GM23338 (cell line): ENCODE measurements at regions not wholly inside any gene's neighbourhood (a gene's known extent, or its start where the extent isn't known, plus 50 kb on each side); places are given as distances from the start of the nearest gene placed in this dataset.

Experiments
- ATAC-seq: fragments of 200-7000 bp; cut with Tn5 transposase; 3 replicates; pipeline ENCODE4 v1.9.1; 2020
- DNase-seq: peaks from one replicate; pipeline ENCODE4 v3.0.0-alpha.2; 2015; ENCODE audit warnings: low spot score
- H2AFZ ChIP-seq: fragments of 200-600 bp; sonication (generic); 2 replicates; pipeline ENCODE4 v1.8.0; 2016; ENCODE audit warnings: antibody characterized with exemption, mild to moderate bottlenecking, moderate library complexity
- H3F3A ChIP-seq: fragments of 200-600 bp; sonication (generic); replicated peaks from 2 replicates; pipeline ENCODE4 v1.8.0; 2017; ENCODE audit warnings: antibody characterized with exemption, mixed run types, low read depth
- H3K27ac ChIP-seq: fragments of 200-600 bp; sonication (generic); 2 replicates; pipeline ENCODE4 v1.6.1; 2016; ENCODE audit warnings: low read depth
- H3K27me3 ChIP-seq: fragments of 200-600 bp; sonication (generic); 2 replicates; pipeline ENCODE4 v1.8.0; 2016; ENCODE audit warnings: mild to moderate bottlenecking, mixed run types, moderate library complexity; ENCODE audit not compliant: insufficient read depth
- H3K36me3 ChIP-seq: fragments of 200-600 bp; sonication (generic); 2 replicates; pipeline ENCODE4 v1.8.0; 2016; ENCODE audit warnings: mild to moderate bottlenecking; ENCODE audit not compliant: insufficient read depth
- H3K4me1 ChIP-seq: fragments of 200-600 bp; sonication (generic); 2 replicates; pipeline ENCODE4 v1.8.0; 2016; ENCODE audit warnings: mild to moderate bottlenecking, moderate library complexity; ENCODE audit not compliant: insufficient read depth
- H3K4me2 ChIP-seq: fragments of 200-600 bp; sonication (generic); 2 replicates; pipeline ENCODE4 v1.7.1; 2017; ENCODE audit warnings: mixed run types
- H3K4me3 ChIP-seq: fragments of 200-600 bp; sonication (generic); 2 replicates; pipeline ENCODE4 v1.6.1; 2016; ENCODE audit warnings: mixed run types
- H3K79me2 ChIP-seq: fragments of 200-600 bp; sonication (generic); replicated peaks from 2 replicates; pipeline ENCODE4 v1.8.0; 2017; ENCODE audit warnings: mild to moderate bottlenecking; ENCODE audit not compliant: insufficient read depth
- H3K9me2 ChIP-seq: fragments of 200-600 bp; sonication (generic); 2 replicates; pipeline ENCODE4 v1.8.0; 2017; ENCODE audit not compliant: insufficient read depth
- H4K20me1 ChIP-seq: fragments of 200-600 bp; sonication (generic); replicated peaks from 2 replicates; pipeline ENCODE4 v1.8.0; 2017; ENCODE audit warnings: mild to moderate bottlenecking; ENCODE audit not compliant: insufficient read depth
- H3K27ac Mint-ChIP-seq: 2 replicates; pipeline ENCODE4 v1.8.0; 2020; ENCODE audit warnings: inconsistent platforms, mild to moderate bottlenecking, moderate library complexity, mixed read lengths
- H3K27me3 Mint-ChIP-seq: 3 replicates; pipeline ENCODE4 v1.8.0; 2022; ENCODE audit warnings: low read depth, mild to moderate bottlenecking, moderate library complexity, mixed read lengths, inconsistent platforms; ENCODE audit not compliant: insufficient read depth, poor library complexity
- H3K36me3 Mint-ChIP-seq: 3 replicates; pipeline ENCODE4 v1.8.0; 2021; ENCODE audit warnings: low read depth, mild to moderate bottlenecking, inconsistent platforms, moderate library complexity, mixed read lengths
- H3K4me1 Mint-ChIP-seq: 3 replicates; pipeline ENCODE4 v1.8.0; 2020; ENCODE audit warnings: mild to moderate bottlenecking, inconsistent platforms, mixed read lengths
- H3K4me3 Mint-ChIP-seq: 3 replicates; pipeline ENCODE4 v1.8.0; 2021; ENCODE audit warnings: moderate library complexity, mild to moderate bottlenecking, inconsistent platforms, mixed read lengths
- H3K9me3 Mint-ChIP-seq: 3 replicates; pipeline ENCODE4 v1.8.0; 2020; ENCODE audit warnings: moderate library complexity, mild to moderate bottlenecking, inconsistent platforms, mixed read lengths
- CREB1 ChIP-seq: fragments of 250-450 bp; sonication (Bioruptor Pico); IDR thresholded peaks from 2 replicates; pipeline ENCODE4 v1.5.0; 2020; ENCODE audit warnings: low read depth, mild to moderate bottlenecking, moderate library complexity
- ETS1 ChIP-seq: IDR thresholded peaks from 2 replicates; pipeline ENCODE4 v1.6.1; 2016; ENCODE audit warnings: antibody characterized with exemption
- EZH2phosphoT487 ChIP-seq: fragments of 200-600 bp; sonication (generic); IDR thresholded peaks from one replicate; pipeline ENCODE4 v1.8.1; 2018; ENCODE audit warnings: antibody characterized with exemption; ENCODE audit not compliant: unreplicated experiment
- JUNB ChIP-seq: IDR thresholded peaks from one replicate; pipeline ENCODE4 v1.6.1; 2016; ENCODE audit warnings: antibody characterized with exemption; ENCODE audit not compliant: unreplicated experiment
- NANOG ChIP-seq: IDR thresholded peaks from 2 replicates; pipeline ENCODE4 v1.6.1; 2016; ENCODE audit warnings: antibody characterized with exemption, borderline replicate concordance
- POLR2AphosphoS5 ChIP-seq: IDR thresholded peaks from 2 replicates; pipeline ENCODE4 v1.6.1; 2016; ENCODE audit warnings: antibody characterized with exemption, low read depth
- REST ChIP-seq: IDR thresholded peaks from one replicate; pipeline ENCODE4 v1.6.1; 2018; ENCODE audit warnings: antibody characterized with exemption; ENCODE audit not compliant: unreplicated experiment
- ZNF331 ChIP-seq: fragments of 250-450 bp; sonication (Bioruptor Pico); IDR thresholded peaks from 2 replicates; pipeline ENCODE4 v1.5.0; 2020; ENCODE audit warnings: low read depth, mild to moderate bottlenecking, moderate library complexity
- ZNF462 ChIP-seq: fragments of 250-450 bp; sonication (Bioruptor Pico); IDR thresholded peaks from 2 replicates; pipeline ENCODE4 v1.5.0; 2020; ENCODE audit warnings: mild to moderate bottlenecking, moderate library complexity

GRCh38 chr5:106956187-106956586 lies 714.5 kb downstream of the EFNA5 start (continued):
- TF ChIP-seq ZNF462 (CRISPR knock-in tag) (no peak), POLR2AphosphoS5 (no peak), EZH2phosphoT487 (no peak), CREB1 (CRISPR knock-in tag) (no peak), NANOG (no peak)

GRCh38 chr5:106940986-106941385 lies 729.8 kb downstream of the EFNA5 start:
- Histone ChIP-seq H3K79me2 (no peaks in the 10 kb centered on the region), H3F3A (no peaks in the 10 kb centered on the region), H3K36me3 (no peaks in the 10 kb centered on the region), H3K27me3 (no peaks in the 10 kb centered on the region), H3K27ac (no peak overlapping the region), H3K4me3 (no peak overlapping the region), H3K4me1 (no peaks in the 10 kb centered on the region), H2AFZ (no peak overlapping the region), H3K4me2 (no peak overlapping the region), H4K20me1 (no peaks in the 10 kb centered on the region), H3K9me2 (0 out of 2 replicates have a peak, but pooled peaks cover 4% of the 10 kb centered on the region)
- Mint-ChIP-seq H3K27ac (no peak overlapping the region), H3K4me3 (no peak overlapping the region), H3K36me3 (no peaks in the 10 kb centered on the region), H3K4me1 (0 out of 3 replicates have a peak, but pooled peaks cover 5% of the 10 kb centered on the region), H3K9me3 (peaks cover 3% of the 10 kb centered on the region; the same call in 1 of the 3 replicates), H3K27me3 (peaks cover 1% of the 10 kb centered on the region)
- no peak for DNase-seq
- ATAC-seq: no peak
- TF ChIP-seq POLR2AphosphoS5 (no peak), CREB1 (CRISPR knock-in tag) (no peak), ETS1 (no peak), EZH2phosphoT487 (no peak), JUNB (no peak), REST (no peak), ZNF331 (CRISPR knock-in tag) (no peak)
